ENCODE measurements at regions not wholly inside any gene's neighbourhood (a gene's known extent, or its start where the extent isn't known, plus 50 kb on each side); places are given as distances from the start of the nearest gene placed in this dataset.

GRCh38 chr9:82192211-82192610 is 203.6 kb downstream of the SPATA31D1 start:
- no peaks in the 10 kb centered on the region for H3K4me1 ChIP-seq (ENCODE audit: insufficient read depth, low read length)
- no peaks in the 10 kb centered on the region for H3K79me2 ChIP-seq (ENCODE audit: insufficient read depth, low read length)
- Mint-ChIP-seq H3K27me3 (ENCODE audit: low read depth) (no peaks in the 10 kb centered on the region), H3K9me3 (peaks cover 9 to 12% of the 10 kb centered on the region in 2 experiments), H3K4me1 (peaks cover 3 to 6% of the 10 kb centered on the region in 2 experiments), H3K27ac (peak overlapping the region in 1 of 3 experiments; percentile 54; a peak in 1 of 7 replicates), H3K36me3 (ENCODE audit: insufficient read depth in 1 of 3, low read depth in 3 of 3) (peaks cover 7 to 12% (median 9%) of the 10 kb centered on the region in 3 experiments), H3K4me3 (no peak overlapping the region)
- H2AK5ac ChIP-seq (ENCODE audit: insufficient read length, low read length): no peak overlapping the region
- H3K23ac ChIP-seq (ENCODE audit: insufficient read length, low read depth, low read length): no peak overlapping the region
- DNase-seq: no peak
- no peak overlapping the region for H3K14ac ChIP-seq (ENCODE audit: insufficient read depth, low read length)
- H3K4me2 ChIP-seq (ENCODE audit: insufficient read depth, insufficient read length, low read length): no peak overlapping the region
- no peak overlapping the region for H2BK20ac ChIP-seq (ENCODE audit: low read depth, low read length, poor library complexity, severe bottlenecking)
- no peak overlapping the region for H2AFZ ChIP-seq (ENCODE audit: low read length)
- H3K27ac ChIP-seq (ENCODE audit: insufficient read length, low read depth, low read length): no peak overlapping the region
- no peak for TF ChIP-seq CTCF (conservative IDR thresholded peaks at IDR 0.05)
- no peak overlapping the region for H4K5ac ChIP-seq (ENCODE audit: insufficient read length, low read depth, low read length)
- H3K18ac ChIP-seq (ENCODE audit: insufficient read length, low read depth, low read length): no peak overlapping the region
- H2BK15ac ChIP-seq (ENCODE audit: low read depth, low read length): no peak overlapping the region
- H3K56ac ChIP-seq (ENCODE audit: insufficient read length, low read depth, low read length): no peak overlapping the region
- H3K23me2 ChIP-seq (ENCODE audit: insufficient read length, low read depth, low read length, poor library complexity, severe bottlenecking): no peaks in the 10 kb centered on the region
- H2BK120ac ChIP-seq (ENCODE audit: low read depth, low read length, poor library complexity, severe bottlenecking): no peak overlapping the region
- no peak overlapping the region for H2BK5ac ChIP-seq (ENCODE audit: insufficient read length, low read length)
- H3K27me3 ChIP-seq (ENCODE audit: insufficient read depth, low read length): no peaks in the 10 kb centered on the region
- no peak overlapping the region for H3K4ac ChIP-seq (ENCODE audit: low read depth, low read length)
- no peaks in the 10 kb centered on the region for H3K79me1 ChIP-seq (ENCODE audit: insufficient read depth, low read depth, low read length, poor library complexity, severe bottlenecking)
- no peak overlapping the region for H3K9ac ChIP-seq (ENCODE audit: extremely low read depth, insufficient read length, low read length)
- no CpG with 5 or more reads among the region's 3 CpGs for WGBS (ENCODE audit: extremely low coverage, insufficient read length, low lambda C conversion rate)
- H3K9me3 ChIP-seq (ENCODE audit: control insufficient read depth, low read depth, low read length): no peaks in the 10 kb centered on the region
- no peak overlapping the region for H3T11ph ChIP-seq (ENCODE audit: low read length)
- H4K91ac ChIP-seq (ENCODE audit: insufficient read length, low read depth, low read length): no peak overlapping the region
- no peak overlapping the region for H4K8ac ChIP-seq (replicated peaks; ENCODE audit: insufficient read length, low read depth, low read length)
- no peak overlapping the region for H2BK12ac ChIP-seq (ENCODE audit: insufficient read length, low read depth, low read length)
- no peaks in the 10 kb centered on the region for H4K20me1 ChIP-seq (ENCODE audit: control insufficient read depth, insufficient read depth, insufficient read length)
